ENCODE measurements at regions not wholly inside any gene's neighbourhood (a gene's known extent, or its start where the extent isn't known, plus 50 kb on each side); places are given as distances from the start of the nearest gene placed in this dataset.

GRCh38 chr3:14297784-14298236 is 104.6 kb upstream of the SLC6A6 start:
- intact Hi-C loops (cut with micrococcal nuclease), result no loop called here
- H3K27me3 ChIP-seq (ENCODE audit: control insufficient read depth in 2 of 2, insufficient read depth in 2 of 2, low read length in 2 of 2), result no peaks in the 10 kb centered on the region
- ATAC-seq (no peak), DNase-seq (no peak)
- POLR2A ChIA-PET, result no interaction called here
- Mint-ChIP-seq H3K4me3 (no peak overlapping the region), H3K27ac (no peak overlapping the region), H3K27me3 (peaks cover 0 to 21% (median 14%) of the 10 kb centered on the region in 5 donors), H3K4me1 (peaks cover 0 to 8% (median 0%) of the 10 kb centered on the region in 7 donors), H3K9me3 (peaks cover 0 to 3% (median 0%) of the 10 kb centered on the region in 11 donors), H3K36me3 (no peaks in the 10 kb centered on the region)
- H3K36me3 ChIP-seq (ENCODE audit: control insufficient read depth in 2 of 3, insufficient read depth in 3 of 3, low read length in 3 of 3), result no peaks in the 10 kb centered on the region
- H3K27ac ChIP-seq (ENCODE audit: low read depth, low read length), result no peak overlapping the region
- CTCF ChIA-PET, result no interaction called here
- H3K9me3 ChIP-seq (ENCODE audit: control insufficient read depth in 2 of 3, low read length in 3 of 3), result no peaks in the 10 kb centered on the region
- no peak overlapping the region for H3K4me3 ChIP-seq (ENCODE audit: low read length)
- H3K4me1 ChIP-seq (ENCODE audit: control insufficient read depth in 2 of 2, insufficient read depth in 2 of 2, low read length in 2 of 2), result no peaks in the 10 kb centered on the region

GRCh38 chr3:14298442-14298841 is 104.0 kb upstream of the SLC6A6 start:
- intact Hi-C loops (cut with micrococcal nuclease), result no loop called here
- CTCF ChIA-PET, result no interaction called here
- DNase-seq, result no peak
- Mint-ChIP-seq H3K4me3 (no peak overlapping the region), H3K9me3 (peaks cover 0 to 3% (median 0%) of the 10 kb centered on the region in 11 donors), H3K4me1 (peaks cover 0 to 8% (median 4%) of the 10 kb centered on the region in 7 donors), H3K36me3 (no peaks in the 10 kb centered on the region), H3K27ac (no peak overlapping the region), H3K27me3 (peaks cover 4 to 22% (median 17%) of the 10 kb centered on the region in 5 donors)
- ATAC-seq, result no peak
- Histone ChIP-seq H3K36me3 (ENCODE audit: control insufficient read depth in 2 of 3, insufficient read depth in 3 of 3, low read length in 3 of 3) (no peaks in the 10 kb centered on the region), H3K4me1 (ENCODE audit: control insufficient read depth in 2 of 2, insufficient read depth in 2 of 2, low read length in 2 of 2) (no peaks in the 10 kb centered on the region), H3K27me3 (ENCODE audit: control insufficient read depth in 2 of 2, insufficient read depth in 2 of 2, low read length in 2 of 2) (no peaks in the 10 kb centered on the region), H3K4me3 (ENCODE audit: low read length) (no peak overlapping the region), H3K27ac (ENCODE audit: low read depth, low read length) (no peak overlapping the region), H3K9me3 (ENCODE audit: control insufficient read depth in 2 of 3, low read length in 3 of 3) (no peaks in the 10 kb centered on the region)
- POLR2A ChIA-PET, result no interaction called here

GRCh38 chr3:14298991-14299555 is 103.3 kb upstream of the SLC6A6 start:
- Histone ChIP-seq H3K27ac (ENCODE audit: low read depth, low read length) (no peak overlapping the region), H3K4me1 (ENCODE audit: control insufficient read depth in 2 of 2, insufficient read depth in 2 of 2, low read length in 2 of 2) (no peaks in the 10 kb centered on the region), H3K4me3 (ENCODE audit: low read length) (no peak overlapping the region), H3K36me3 (ENCODE audit: control insufficient read depth in 2 of 3, insufficient read depth in 3 of 3, low read length in 3 of 3) (no peaks in the 10 kb centered on the region), H3K9me3 (ENCODE audit: control insufficient read depth in 2 of 3, low read length in 3 of 3) (no peaks in the 10 kb centered on the region), H3K27me3 (ENCODE audit: control insufficient read depth in 2 of 2, insufficient read depth in 2 of 2, low read length in 2 of 2) (no peaks in the 10 kb centered on the region)
- intact Hi-C loops (cut with micrococcal nuclease), result no loop called here
- ATAC-seq (no peak), DNase-seq (no peak)
- Mint-ChIP-seq H3K4me1 (peaks cover 0 to 9% (median 7%) of the 10 kb centered on the region in 7 donors), H3K27me3 (peaks cover 8 to 24% (median 19%) of the 10 kb centered on the region in 5 donors), H3K36me3 (no peaks in the 10 kb centered on the region), H3K9me3 (peaks cover 0 to 3% (median 0%) of the 10 kb centered on the region in 11 donors), H3K27ac (no peak overlapping the region), H3K4me3 (no peak overlapping the region)
- CTCF ChIA-PET, result no interaction called here
- POLR2A ChIA-PET, result no interaction called here

- ChIA-PET CTCF (interaction anchor here (0.6 kb wide), 2 partner anchors 418 to 983 kb away, joined by 3 read pairs; no protein-coding TSS in a partner anchor), POLR2A (no interaction called here)
- Mint-ChIP-seq H3K4me1 (peaks cover 0 to 8% (median 5%) of the 10 kb centered on the region in 7 donors), H3K36me3 (no peaks in the 10 kb centered on the region), H3K4me3 (no peak overlapping the region), H3K9me3 (peaks cover 0 to 2% (median 0%) of the 10 kb centered on the region in 11 donors), H3K27ac (no peak overlapping the region), H3K27me3 (peaks cover 8 to 22% (median 18%) of the 10 kb centered on the region in 5 donors)
- Histone ChIP-seq H3K27ac (ENCODE audit: low read depth, low read length) (no peak overlapping the region), H3K36me3 (ENCODE audit: control insufficient read depth in 2 of 3, insufficient read depth in 3 of 3, low read length in 3 of 3) (no peaks in the 10 kb centered on the region), H3K4me3 (ENCODE audit: low read length) (no peak overlapping the region), H3K4me1 (ENCODE audit: control insufficient read depth in 2 of 2, insufficient read depth in 2 of 2, low read length in 2 of 2) (no peaks in the 10 kb centered on the region), H3K9me3 (ENCODE audit: control insufficient read depth in 2 of 3, low read length in 3 of 3) (no peaks in the 10 kb centered on the region), H3K27me3 (ENCODE audit: control insufficient read depth in 2 of 2, insufficient read depth in 2 of 2, low read length in 2 of 2) (no peaks in the 10 kb centered on the region)
- ATAC-seq (no peak), DNase-seq (no peak)
- intact Hi-C loops (cut with micrococcal nuclease), result no loop called here
Observed at GRCh38 chr3:14299767-14300166, 102.6 kb upstream of the SLC6A6 start.

GRCh38 chr3:14300721-14301399 is 101.5 kb upstream of the SLC6A6 start:
- ATAC-seq (no peak), DNase-seq (no peak)
- ChIA-PET POLR2A (no interaction called here), CTCF (no interaction called here)
- Mint-ChIP-seq H3K4me1 (peaks cover 0 to 8% (median 5%) of the 10 kb centered on the region in 7 donors), H3K27me3 (peaks cover 10 to 22% (median 19%) of the 10 kb centered on the region in 5 donors), H3K27ac (no peak overlapping the region), H3K36me3 (no peaks in the 10 kb centered on the region), H3K4me3 (no peak overlapping the region), H3K9me3 (peaks cover 0 to 2% (median 0%) of the 10 kb centered on the region in 11 donors)
- H3K27me3 ChIP-seq (ENCODE audit: control insufficient read depth in 2 of 2, insufficient read depth in 2 of 2, low read length in 2 of 2), result no peaks in the 10 kb centered on the region
- no peaks in the 10 kb centered on the region for H3K9me3 ChIP-seq (ENCODE audit: control insufficient read depth in 2 of 3, low read length in 3 of 3)
- intact Hi-C loops (cut with micrococcal nuclease), result no loop called here
- no peak overlapping the region for H3K4me3 ChIP-seq (ENCODE audit: low read length)
- H3K4me1 ChIP-seq (ENCODE audit: control insufficient read depth in 2 of 2, insufficient read depth in 2 of 2, low read length in 2 of 2), result no peaks in the 10 kb centered on the region
- H3K27ac ChIP-seq (ENCODE audit: low read depth, low read length), result no peak overlapping the region
- no peaks in the 10 kb centered on the region for H3K36me3 ChIP-seq (ENCODE audit: control insufficient read depth in 2 of 3, insufficient read depth in 3 of 3, low read length in 3 of 3)

GRCh38 chr3:14301558-14301957 is 100.8 kb upstream of the SLC6A6 start:
- H3K9me3 ChIP-seq (ENCODE audit: control insufficient read depth in 2 of 3, low read length in 3 of 3), result no peaks in the 10 kb centered on the region
- no peaks in the 10 kb centered on the region for H3K36me3 ChIP-seq (ENCODE audit: control insufficient read depth in 2 of 3, insufficient read depth in 3 of 3, low read length in 3 of 3)
- ChIA-PET POLR2A (no interaction called here), CTCF (no interaction called here)
- H3K4me3 ChIP-seq (ENCODE audit: low read length), result no peak overlapping the region
- peaks cover 11 to 18% (median 14%) of the 10 kb centered on the region in 5 donors for H3K27me3 Mint-ChIP-seq
- H3K4me1 ChIP-seq (ENCODE audit: control insufficient read depth in 2 of 2, insufficient read depth in 2 of 2, low read length in 2 of 2), result no peaks in the 10 kb centered on the region
- ATAC-seq, result no peak
- no peaks in the 10 kb centered on the region for H3K27me3 ChIP-seq (ENCODE audit: control insufficient read depth in 2 of 2, insufficient read depth in 2 of 2, low read length in 2 of 2)
- H3K4me1 Mint-ChIP-seq, result peaks cover 0 to 8% (median 5%) of the 10 kb centered on the region in 7 donors
- H3K9me3 Mint-ChIP-seq, result peaks cover 0 to 2% (median 0%) of the 10 kb centered on the region in 11 donors
- H3K27ac Mint-ChIP-seq, result no peak overlapping the region
- H3K36me3 Mint-ChIP-seq, result no peaks in the 10 kb centered on the region
- no peak overlapping the region for H3K4me3 Mint-ChIP-seq
- DNase-seq, result no peak
- no peak overlapping the region for H3K27ac ChIP-seq (ENCODE audit: low read depth, low read length)
- intact Hi-C loops (cut with micrococcal nuclease), result no loop called here
